ENCODE measurements at regions not wholly inside any gene's neighbourhood (a gene's known extent, or its start where the extent isn't known, plus 50 kb on each side); places are given as distances from the start of the nearest gene placed in this dataset.
A peak's percentile ranks its signal among the peaks of the same experiment; 100 is the strongest.

DNA sequence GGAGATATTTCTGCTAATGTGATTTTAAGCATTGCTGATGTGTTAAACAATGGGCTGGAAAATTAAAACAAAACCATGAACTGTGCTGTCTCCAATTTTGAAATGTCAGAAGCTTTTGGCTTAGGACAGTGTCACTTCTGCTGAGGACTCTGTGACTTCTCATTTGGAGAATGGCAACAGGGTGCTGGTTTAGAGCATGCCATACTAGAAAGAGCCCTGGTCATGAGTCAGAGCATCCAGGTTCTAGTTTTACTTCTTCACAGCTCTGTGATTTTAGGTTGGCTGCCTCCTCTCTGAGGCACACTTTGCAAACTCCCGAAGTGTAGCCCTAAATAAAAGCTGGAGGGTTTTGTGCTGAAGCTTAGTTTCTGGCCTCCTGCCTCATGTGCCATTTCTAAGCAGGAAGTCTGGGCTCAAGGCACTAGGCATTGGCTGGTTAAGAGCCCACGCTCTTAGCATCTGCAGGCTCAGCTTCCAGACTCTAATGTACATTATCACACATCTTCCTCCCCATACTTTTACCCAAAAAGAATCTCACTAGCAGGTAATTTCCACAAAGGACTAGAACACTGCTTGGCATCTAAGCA, 193.8 kb downstream of the CNTN3 start:
- DNase-seq (ENCODE audit: low read depth in 2 of 2): no peak

DNA sequence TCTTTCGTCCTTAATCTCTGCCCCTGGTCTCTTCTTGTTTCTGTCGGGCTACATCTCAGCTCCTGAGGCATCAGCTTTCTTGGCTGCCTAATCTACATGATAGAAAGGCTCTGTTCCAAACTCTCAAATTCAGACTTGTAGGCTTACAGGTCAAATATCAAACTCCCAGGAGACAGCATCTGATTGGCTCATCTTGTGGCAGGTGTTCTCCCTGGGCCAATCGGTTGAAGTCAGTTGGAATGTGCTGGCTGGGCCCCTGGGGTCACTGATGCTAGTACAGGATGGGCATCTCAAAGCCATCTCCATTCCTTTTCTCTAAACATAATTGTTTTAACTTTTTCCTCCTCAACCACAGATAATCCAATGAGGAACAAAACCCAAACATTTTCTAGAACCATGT, 198.7 kb downstream of the CNTN3 start:
- no peak for DNase-seq (ENCODE audit: low read depth in 2 of 2)

DNA sequence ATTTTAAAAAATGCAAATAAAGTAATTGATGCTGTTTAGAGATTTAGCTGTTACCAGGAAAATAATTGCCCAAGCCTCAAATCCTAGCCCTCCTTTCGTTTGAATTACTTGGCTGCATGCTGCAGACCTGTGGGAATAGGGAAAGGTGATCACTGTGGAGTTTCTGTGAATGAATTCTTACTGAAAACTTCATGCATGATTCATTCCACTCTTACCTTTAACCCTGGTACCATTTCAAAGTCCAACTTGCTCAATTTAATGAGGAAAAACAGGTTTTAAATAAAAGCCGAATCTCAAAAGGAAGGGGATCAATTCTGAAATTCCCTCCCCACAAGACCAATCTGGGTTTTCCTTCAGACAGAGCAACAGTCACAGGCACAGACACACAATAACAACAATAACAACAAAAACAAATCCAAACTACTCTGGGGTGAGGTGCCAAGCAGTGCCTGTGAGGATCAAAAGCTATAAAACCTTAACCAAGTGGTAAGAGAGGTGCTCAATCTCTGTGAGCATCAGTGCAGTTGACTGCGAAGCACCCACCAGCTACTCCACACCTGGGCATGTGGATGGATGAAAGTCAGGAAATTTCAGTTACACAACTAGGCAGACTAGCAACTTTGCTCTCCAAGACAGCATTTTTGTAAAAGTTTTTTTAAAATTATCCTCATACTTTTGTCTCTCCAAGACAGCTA, 200.8 kb downstream of the CNTN3 start:
- no peak for DNase-seq (ENCODE audit: low read depth in 2 of 2)

DNA sequence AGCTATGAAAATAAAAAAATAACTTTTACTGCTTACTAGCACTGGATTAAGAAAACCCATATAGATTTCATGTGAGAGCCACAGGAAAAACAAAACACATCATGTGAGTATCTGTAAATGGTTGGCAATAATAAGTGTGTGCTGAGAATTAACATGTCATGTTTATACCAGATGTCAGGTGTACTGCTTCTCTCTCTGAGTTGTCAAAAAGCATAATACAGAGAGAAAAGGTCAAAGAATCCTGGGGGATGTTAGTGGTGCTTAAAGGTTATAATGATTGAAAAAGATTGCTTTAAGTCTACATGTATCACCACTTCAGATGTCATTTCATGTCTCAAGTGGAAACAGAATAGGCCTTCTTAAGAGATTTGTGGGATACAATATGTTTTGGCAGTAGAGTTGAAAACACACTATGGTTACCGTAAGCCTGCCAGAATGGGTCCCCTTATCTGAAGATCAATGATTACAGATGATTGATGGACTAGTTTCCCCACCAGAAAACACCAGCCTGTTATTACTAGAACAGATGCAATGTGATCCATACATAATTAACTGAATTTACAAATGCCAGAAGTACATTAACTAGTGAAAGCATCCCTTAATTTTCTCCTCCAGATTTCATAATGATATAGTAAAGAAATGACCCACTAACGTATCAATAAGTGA, 204.1 kb downstream of the CNTN3 start:
- no peak for DNase-seq (ENCODE audit: low read depth in 2 of 2)

DNA sequence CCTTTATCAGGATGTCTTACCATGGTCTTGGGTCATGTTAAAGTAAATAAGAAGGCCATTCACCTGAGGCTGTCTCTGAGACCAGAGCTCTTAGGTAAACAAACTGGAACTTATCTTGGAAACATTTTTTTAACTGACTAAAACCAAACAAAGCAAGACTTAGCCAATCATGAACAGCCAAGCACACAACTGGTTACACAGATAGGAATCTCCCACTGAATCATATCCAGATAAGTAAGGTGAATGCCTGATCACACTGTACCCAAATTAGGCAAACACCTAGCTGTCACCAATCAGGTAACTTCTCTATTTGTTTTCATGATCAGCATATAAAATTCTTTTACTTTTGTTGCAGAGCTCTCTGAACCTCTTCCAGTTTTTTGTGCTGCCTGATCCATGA, 205.4 kb downstream of the CNTN3 start:
- no peak for DNase-seq (ENCODE audit: low read depth in 2 of 2)

DNA sequence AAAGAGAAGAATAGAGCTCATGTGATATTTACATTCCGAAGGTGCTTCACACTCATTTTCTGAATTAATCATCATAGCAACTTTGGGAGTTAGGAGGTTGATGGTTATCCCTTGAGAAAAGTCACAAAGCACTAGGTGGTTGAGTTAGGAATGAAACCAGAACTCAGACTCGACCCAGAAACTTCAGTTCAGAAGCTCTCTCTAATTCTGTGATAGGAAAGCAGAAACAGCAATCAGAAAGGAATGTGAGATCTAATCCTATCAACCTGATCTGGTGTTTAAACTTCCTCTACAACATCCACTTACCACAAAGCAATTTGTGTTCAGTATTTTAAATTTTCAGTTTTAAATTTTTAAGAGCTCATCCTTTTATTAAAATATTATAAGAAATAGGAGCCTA, 211.2 kb downstream of the CNTN3 start:
- peak in 1 of 2 experiments; percentile 13 for DNase-seq (ENCODE audit: low read depth in 2 of 2)

- DNase-seq (ENCODE audit: low read depth in 2 of 2): no peak
Measured at GRCh38 chr3:74402821-74403220, 211.6 kb downstream of the CNTN3 start.

- no peak for DNase-seq (ENCODE audit: low read depth in 2 of 2)
Measured at GRCh38 chr3:74393426-74393825, 221.0 kb downstream of the CNTN3 start.

DNA sequence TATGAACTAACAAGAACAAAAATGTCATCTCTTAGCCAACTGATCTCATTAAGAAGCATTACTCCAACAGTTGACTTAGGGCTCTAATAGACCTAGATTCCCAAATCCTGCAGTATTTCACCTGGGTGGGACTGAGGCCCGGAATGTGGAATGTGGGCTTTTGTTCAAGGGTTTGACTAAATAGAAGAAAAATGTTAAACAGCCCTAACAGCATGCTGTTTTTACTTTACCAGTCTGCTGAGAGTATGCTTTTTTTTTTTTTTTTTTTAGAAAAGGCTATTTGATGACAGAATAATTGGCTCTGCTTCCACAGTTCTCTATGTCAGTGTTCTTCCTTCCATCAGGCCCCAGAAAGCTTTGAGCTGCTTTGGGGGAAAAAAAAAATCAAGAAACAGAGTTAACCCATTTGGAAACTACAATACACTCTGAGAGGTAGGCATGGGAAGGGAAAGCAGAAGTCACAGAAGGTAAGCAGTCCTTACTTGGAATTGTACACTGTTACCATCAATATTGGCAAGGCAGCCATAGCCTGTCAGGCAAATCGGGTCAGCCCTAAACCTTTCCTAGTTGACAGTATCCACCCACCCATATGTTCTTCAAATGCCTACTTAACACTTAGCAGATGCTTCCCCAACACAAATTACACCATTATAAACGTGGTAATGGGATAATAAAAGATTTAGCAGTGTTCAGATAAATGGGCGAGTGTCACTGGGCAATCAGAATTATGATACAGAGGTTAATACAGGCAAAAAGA, 224.2 kb downstream of the CNTN3 start:
- DNase-seq (ENCODE audit: low read depth in 2 of 2): peak; percentile 35 to 44

GRCh38 chr3:74387111-74387735, 227.2 kb downstream of the CNTN3 start:
- no peak for DNase-seq (ENCODE audit: low read depth in 2 of 2)

- DNase-seq (ENCODE audit: low read depth in 2 of 2): no peak
Measured at GRCh38 chr3:74384159-74384558, 230.3 kb downstream of the CNTN3 start.

DNA sequence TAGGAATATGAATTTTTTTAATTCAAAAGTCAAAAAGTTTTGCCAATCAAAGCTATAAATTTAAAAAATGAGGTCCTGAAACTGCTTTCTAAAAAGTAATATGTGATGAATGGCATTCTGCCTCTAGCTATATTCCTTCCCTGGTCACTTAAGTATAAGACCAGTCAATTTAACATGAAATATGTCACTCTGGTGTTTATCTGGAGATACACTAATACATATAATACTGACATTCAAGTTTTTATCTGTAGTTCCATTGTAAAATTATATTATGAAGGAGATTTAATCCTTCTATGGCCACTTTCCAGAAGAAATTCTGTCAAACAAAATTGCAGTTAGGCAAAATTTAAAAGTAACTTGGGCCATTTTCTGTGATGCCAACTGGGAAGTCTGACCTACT, 236.8 kb downstream of the CNTN3 start:
- DNase-seq (ENCODE audit: low read depth in 2 of 2): no peak

DNA sequence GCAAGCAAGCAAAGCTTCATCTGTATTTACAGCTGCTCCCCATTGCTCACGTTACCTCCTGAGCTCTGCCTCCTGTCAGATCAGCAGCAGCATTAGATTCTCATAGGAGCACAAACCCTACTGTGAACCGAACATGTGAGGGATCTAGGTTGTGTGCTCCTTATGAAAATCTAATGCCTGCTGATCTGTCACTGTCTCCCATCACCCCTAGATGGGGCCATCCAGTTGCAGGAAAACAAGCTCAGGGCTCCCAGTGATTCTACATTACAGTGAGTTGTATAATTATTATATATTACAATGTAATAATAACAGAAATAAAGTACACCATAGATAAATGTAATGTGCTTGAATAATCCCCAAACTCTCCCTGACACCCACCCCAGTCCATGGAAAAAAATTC, 238.1 kb downstream of the CNTN3 start:
- DNase-seq (ENCODE audit: low read depth in 2 of 2): peak in 1 of 2 experiments; percentile 5

DNA sequence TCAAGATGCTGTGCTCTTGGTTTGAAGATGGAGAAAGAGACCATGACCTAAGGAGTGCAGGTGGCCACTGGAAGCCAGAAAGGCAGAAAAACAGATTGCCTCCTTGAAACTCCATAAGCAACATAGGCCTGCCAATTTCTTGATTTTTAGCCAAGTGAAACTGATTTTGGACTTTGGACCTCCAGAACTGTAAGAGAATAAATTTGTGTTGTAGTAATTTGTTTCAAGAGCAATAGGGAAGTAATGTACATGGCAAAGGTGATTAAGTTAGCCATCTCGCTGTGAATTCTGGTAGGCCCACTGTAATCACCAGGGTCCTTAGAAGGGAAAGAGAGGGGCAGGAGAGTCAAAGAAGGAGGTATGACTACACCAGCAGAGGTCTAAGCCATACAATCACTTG, 238.8 kb downstream of the CNTN3 start:
- DNase-seq (ENCODE audit: low read depth in 2 of 2): no peak

GRCh38 chr3:74372743-74373142, 241.7 kb downstream of the CNTN3 start:
- DNase-seq (ENCODE audit: low read depth in 2 of 2): no peak

- DNase-seq (ENCODE audit: low read depth in 2 of 2): no peak
Measured at GRCh38 chr3:74370342-74370741, 244.1 kb downstream of the CNTN3 start.

DNA sequence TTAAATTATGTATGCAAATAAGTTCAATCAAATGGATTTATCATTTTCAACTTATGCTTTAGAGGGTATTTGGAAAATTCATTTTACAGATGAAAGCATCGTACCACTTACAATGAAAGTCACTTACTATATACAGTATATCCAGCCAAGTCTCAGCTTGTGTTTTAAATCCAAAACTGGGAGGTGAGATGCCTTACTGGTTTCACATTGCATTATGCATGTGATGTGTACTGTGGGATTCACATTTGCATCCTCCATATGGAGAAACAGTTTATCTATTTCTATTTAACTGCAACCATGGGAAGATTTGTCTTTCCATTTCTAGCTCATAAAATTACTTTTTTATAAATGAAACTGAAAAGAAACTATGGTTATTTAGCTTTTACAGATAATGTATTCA, 248.1 kb downstream of the CNTN3 start:
- no peak for DNase-seq (ENCODE audit: low read depth in 2 of 2)

DNA sequence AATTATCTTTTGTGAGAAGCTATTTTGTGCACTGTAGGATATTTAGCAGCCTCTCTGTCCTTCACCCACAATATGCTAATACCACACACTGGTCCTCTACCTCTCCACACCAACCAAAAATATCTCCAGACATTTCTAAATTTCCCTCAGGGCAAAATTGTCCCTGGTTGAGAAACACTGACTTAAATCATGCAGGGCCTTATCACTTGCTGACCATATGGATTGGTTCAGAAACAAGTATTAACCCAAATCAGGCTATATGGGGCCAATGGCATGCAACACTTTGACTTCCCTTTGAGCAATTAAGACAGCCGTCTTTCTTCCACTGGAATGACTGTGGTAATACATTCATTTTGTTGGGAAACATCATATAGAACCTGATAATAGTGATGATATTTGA, 251.1 kb downstream of the CNTN3 start:
- DNase-seq (ENCODE audit: low read depth in 2 of 2): no peak

- DNase-seq (ENCODE audit: low read depth in 2 of 2): no peak
Measured at GRCh38 chr3:74360406-74360805, 254.1 kb downstream of the CNTN3 start.

DNA sequence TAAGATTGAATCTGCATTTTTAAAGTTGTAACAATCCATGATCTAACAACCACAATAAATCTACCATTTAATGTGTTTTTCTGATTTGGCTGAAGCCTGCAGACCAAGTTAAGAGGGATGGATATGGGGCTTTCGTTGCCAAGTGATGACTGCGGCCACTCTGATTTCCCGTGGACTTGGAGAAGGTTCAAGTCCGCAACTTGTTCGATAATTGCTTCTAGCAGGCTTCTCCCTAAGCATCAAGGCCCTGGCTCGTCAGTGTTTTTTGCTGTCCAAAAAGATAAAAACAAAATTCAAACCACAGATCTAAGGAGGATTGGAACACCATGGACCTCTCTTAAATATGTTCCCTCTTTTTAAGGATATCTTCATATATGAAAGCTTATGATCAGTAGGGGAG, 256.6 kb downstream of the CNTN3 start:
- no peak for DNase-seq (ENCODE audit: low read depth in 2 of 2)

GRCh38 chr3:74353039-74353438, 261.4 kb downstream of the CNTN3 start:
- DNase-seq (ENCODE audit: low read depth in 2 of 2): no peak

GRCh38 chr3:74352166-74352565, 262.3 kb downstream of the CNTN3 start:
- no peak for DNase-seq (ENCODE audit: low read depth in 2 of 2)
